Skin of body (tissue), 1 donor: ENCODE measurements at regions not wholly inside any gene's neighbourhood (a gene's known extent, or its start where the extent isn't known, plus 50 kb on each side); places are given as distances from the start of the nearest gene placed in this dataset.

Source experiments
- DNase-seq: peaks from one replicate; lab custom pipeline; 2025; lab: John Stamatoyannopoulos, UW

- no peak for DNase-seq
Observed at GRCh38 chr19:33898062-33898677, 101.5 kb downstream of the KCTD15 start.

GRCh38 chr19:33900817-33901216, 104.1 kb downstream of the KCTD15 start:
- no peak for DNase-seq

GRCh38 chr19:33902395-33902794, 105.7 kb downstream of the KCTD15 start:
- DNase-seq: no peak

GRCh38 chr19:33902802-33903488, 106.3 kb downstream of the KCTD15 start:
- DNase-seq: no peak

- no peak for DNase-seq
Observed at GRCh38 chr19:33903489-33903850, 106.8 kb downstream of the KCTD15 start.

GRCh38 chr19:33904681-33905080, 108.0 kb downstream of the KCTD15 start:
- no peak for DNase-seq

- DNase-seq: no peak
Observed at GRCh38 chr19:33905473-33905936, 108.8 kb downstream of the KCTD15 start.

- DNase-seq: no peak
Observed at GRCh38 chr19:33905937-33906577, 109.4 kb downstream of the KCTD15 start.

- no peak for DNase-seq
Observed at GRCh38 chr19:33906578-33907335, 110.1 kb downstream of the KCTD15 start.

- DNase-seq: no peak
Observed at GRCh38 chr19:33910922-33911321, 114.3 kb downstream of the KCTD15 start.

GRCh38 chr19:33914599-33914998, 117.9 kb downstream of the KCTD15 start:
- DNase-seq: no peak

GRCh38 chr19:33916792-33917191, 120.1 kb downstream of the KCTD15 start:
- DNase-seq: no peak

- DNase-seq: no peak
Observed at GRCh38 chr19:33919291-33919690, 122.6 kb downstream of the KCTD15 start.

GRCh38 chr19:33921165-33921564, 124.5 kb downstream of the KCTD15 start:
- no peak for DNase-seq

- no peak for DNase-seq
Observed at GRCh38 chr19:33926306-33926705, 129.6 kb downstream of the KCTD15 start.

GRCh38 chr19:33927789-33928457, 131.3 kb downstream of the KCTD15 start:
- DNase-seq: no peak

GRCh38 chr19:33928458-33928950, 131.8 kb downstream of the KCTD15 start:
- no peak for DNase-seq

GRCh38 chr19:33933931-33934330, 137.3 kb downstream of the KCTD15 start:
- no peak for DNase-seq

- no peak for DNase-seq
Observed at GRCh38 chr19:33938821-33939220, 142.2 kb downstream of the KCTD15 start.

GRCh38 chr19:33941133-33941532, 144.5 kb downstream of the KCTD15 start:
- no peak for DNase-seq

GRCh38 chr19:33946535-33947264, 150.0 kb downstream of the KCTD15 start:
- DNase-seq: no peak
